Common myeloid progenitor, CD34-positive (primary cell): ENCODE measurements at regions not wholly inside any gene's neighbourhood (a gene's known extent, or its start where the extent isn't known, plus 50 kb on each side); places are given as distances from the start of the nearest gene placed in this dataset.

Source experiments
- CTCF ChIA-PET: fragments of 350-600 bp; sonication (Branson Sonifier 250); formaldehyde crosslinking; loops from one replicate; lab custom pipeline; 2021; ENCODE audit warnings: antibody characterized with exemption; lab: Charles Lee
- POLR2A ChIA-PET: fragments of 350-600 bp; sonication (Branson Sonifier 250); formaldehyde crosslinking; loops from one replicate; lab custom pipeline; 2021; ENCODE audit warnings: antibody characterized with exemption; lab: Charles Lee
- DNase-seq, 3 donors: peaks; one replicate each; pipeline versions ENCODE4 v3.0.0 to v3.0.0-alpha.2; 2013
- H3K27ac ChIP-seq, 2 experiments: 1 replicate in 1 of 2; 2 replicates in 1 of 2; pipeline ENCODE4 v1.7.0; 2013; ENCODE audit warnings: inconsistent platforms in 2 of 2, low read length in 2 of 2, mild to moderate bottlenecking in 2 of 2, low read depth in 1 of 2, moderate library complexity in 1 of 2; ENCODE audit not compliant: severe bottlenecking in 2 of 2, insufficient read depth in 1 of 2, poor library complexity in 1 of 2
- H3K27me3 ChIP-seq, 5 experiments: replicated peaks in 2 of 5; 1 replicate in 3 of 5; 2 replicates in 2 of 5; pipeline versions ENCODE4 v1.6.1 to v1.7.0; 2013; ENCODE audit warnings: low read length in 4 of 5, mild to moderate bottlenecking in 2 of 5, moderate library complexity in 2 of 5, inconsistent platforms in 1 of 5; ENCODE audit not compliant: insufficient read depth in 5 of 5, control insufficient read depth in 4 of 5
- H3K36me3 ChIP-seq, 4 experiments: 1 replicate in 2 of 4; 2 replicates in 2 of 4; pipeline versions ENCODE4 v1.6.1 to v1.7.0; 2013; ENCODE audit warnings: low read length in 3 of 4, control low read depth in 1 of 4, mild to moderate bottlenecking in 1 of 4; ENCODE audit not compliant: control insufficient read depth in 4 of 4, insufficient read depth in 4 of 4
- H3K4me1 ChIP-seq, 4 experiments: 1 replicate in 3 of 4; 2 replicates in 1 of 4; pipeline versions ENCODE4 v1.6.1 to v1.7.1; 2013; ENCODE audit warnings: low read length in 3 of 4, mild to moderate bottlenecking in 3 of 4, control low read depth in 1 of 4, inconsistent platforms in 1 of 4, moderate library complexity in 1 of 4; ENCODE audit not compliant: control insufficient read depth in 4 of 4, insufficient read depth in 4 of 4; ENCODE audit errors: control extremely low read depth in 1 of 4
- H3K4me3 ChIP-seq, 7 experiments: 1 replicate in 4 of 7; 2 replicates in 3 of 7; pipeline versions ENCODE4 v1.5.1 to v1.7.0; 2013; ENCODE audit warnings: mild to moderate bottlenecking in 7 of 7, low read length in 6 of 7, moderate library complexity in 6 of 7, inconsistent platforms in 2 of 7, low read depth in 2 of 7, control low read depth in 1 of 7; ENCODE audit not compliant: insufficient read depth in 4 of 7, control insufficient read depth in 1 of 7; ENCODE audit errors: extremely low read depth in 1 of 7
- H3K9me3 ChIP-seq, 5 experiments: 1 replicate in 4 of 5; 2 replicates in 1 of 5; pipeline versions ENCODE4 v1.6.1 to v1.7.1; 2013; ENCODE audit warnings: low read length in 4 of 5, mild to moderate bottlenecking in 2 of 5, inconsistent platforms in 1 of 5, low read depth in 1 of 5, moderate library complexity in 1 of 5; ENCODE audit not compliant: control insufficient read depth in 4 of 5, insufficient read depth in 2 of 5; ENCODE audit errors: control extremely low read depth in 1 of 5
- WGBS: methylation state at CpG from one replicate; pipeline ENCODE4 v1.1.5; 2013; ENCODE audit not compliant: insufficient coverage; 5-methylcytosine and 5-hydroxymethylcytosine counted together

GRCh38 chr1:38329644-38330043, 283.1 kb upstream of the POU3F1 start:
- DNase-seq = no peak
- Histone ChIP-seq H3K36me3 (no peaks in the 10 kb centered on the region), H3K4me3 (no peak overlapping the region), H3K4me1 (no peaks in the 10 kb centered on the region), H3K27me3 (peaks cover 0 to 40% (median 8%) of the 10 kb centered on the region in 5 experiments), H3K27ac (no peak overlapping the region), H3K9me3 (peaks cover 0 to 5% (median 0%) of the 10 kb centered on the region in 5 experiments)
- 100% methylated on average over 1 of the region's 2 CpGs for WGBS
- ChIA-PET POLR2A (no interaction called here), CTCF (no interaction called here)

GRCh38 chr1:38328278-38329035, 281.9 kb upstream of the POU3F1 start:
- ChIA-PET CTCF (no interaction called here), POLR2A (no interaction called here)
- no peak overlapping the region for H3K27ac ChIP-seq
- WGBS = 85% methylated on average over 8 of the region's 10 CpGs
- H3K4me3 ChIP-seq = no peak overlapping the region
- no peak for DNase-seq
- H3K4me1 ChIP-seq = no peaks in the 10 kb centered on the region
- H3K36me3 ChIP-seq = no peaks in the 10 kb centered on the region
- peaks cover 0 to 8% (median 0%) of the 10 kb centered on the region in 5 experiments for H3K9me3 ChIP-seq
- peaks cover 0 to 29% (median 8%) of the 10 kb centered on the region in 5 experiments for H3K27me3 ChIP-seq

GRCh38 chr1:38327559-38327973, 281.0 kb upstream of the POU3F1 start:
- POLR2A ChIA-PET = no interaction called here
- Histone ChIP-seq H3K27ac (no peak overlapping the region), H3K4me1 (no peaks in the 10 kb centered on the region), H3K36me3 (no peaks in the 10 kb centered on the region), H3K27me3 (peaks cover under 1 to 32% (median 8%) of the 10 kb centered on the region in 5 experiments), H3K4me3 (no peak overlapping the region), H3K9me3 (peaks cover 0 to 8% (median 0%) of the 10 kb centered on the region in 5 experiments)
- WGBS = 72% methylated on average over 2 of the region's 2 CpGs
- DNase-seq = no peak
- CTCF ChIA-PET = no interaction called here

GRCh38 chr1:38326856-38327255, 280.3 kb upstream of the POU3F1 start:
- DNase-seq = no peak
- Histone ChIP-seq H3K36me3 (no peaks in the 10 kb centered on the region), H3K4me1 (no peaks in the 10 kb centered on the region), H3K9me3 (peaks cover 0 to 8% (median 0%) of the 10 kb centered on the region in 5 experiments), H3K27me3 (peaks cover 2 to 29% (median 8%) of the 10 kb centered on the region in 5 experiments), H3K27ac (no peak overlapping the region), H3K4me3 (no peak overlapping the region)
- POLR2A ChIA-PET = no interaction called here
- 94% methylated on average over 6 of the region's 9 CpGs for WGBS
- CTCF ChIA-PET = no interaction called here

GRCh38 chr1:38326135-38326534, 279.5 kb upstream of the POU3F1 start:
- Histone ChIP-seq H3K36me3 (no peaks in the 10 kb centered on the region), H3K27me3 (peaks cover 2 to 25% (median 8%) of the 10 kb centered on the region in 5 experiments), H3K27ac (no peak overlapping the region), H3K4me1 (no peaks in the 10 kb centered on the region), H3K9me3 (peaks cover 0 to 8% (median 0%) of the 10 kb centered on the region in 5 experiments), H3K4me3 (no peak overlapping the region)
- CTCF ChIA-PET = no interaction called here
- WGBS = no CpG with 5 or more reads among the region's 3 CpGs
- no peak for DNase-seq
- POLR2A ChIA-PET = no interaction called here

- no peak for DNase-seq
- Histone ChIP-seq H3K27me3 (peaks cover 0 to 24% (median 0%) of the 10 kb centered on the region in 5 experiments), H3K27ac (no peak overlapping the region), H3K36me3 (no peaks in the 10 kb centered on the region), H3K9me3 (peaks cover 0 to 8% (median 2%) of the 10 kb centered on the region in 5 experiments), H3K4me1 (no peaks in the 10 kb centered on the region), H3K4me3 (no peak overlapping the region)
- no CpG with 5 or more reads among the region's 2 CpGs for WGBS
- POLR2A ChIA-PET = interaction anchor here (0.6 kb wide), 1 partner anchor 213 kb away, joined by 4 read pairs; no protein-coding TSS in a partner anchor
- CTCF ChIA-PET = no interaction called here
Measured at GRCh38 chr1:38312753-38313152, 266.2 kb upstream of the POU3F1 start.

GRCh38 chr1:38310079-38310478, 263.5 kb upstream of the POU3F1 start:
- POLR2A ChIA-PET = no interaction called here
- peaks cover 0 to 30% (median 7%) of the 10 kb centered on the region in 5 experiments for H3K27me3 ChIP-seq
- peaks cover 0 to 8% (median 2%) of the 10 kb centered on the region in 5 experiments for H3K9me3 ChIP-seq
- H3K36me3 ChIP-seq = no peaks in the 10 kb centered on the region
- no peaks in the 10 kb centered on the region for H3K4me1 ChIP-seq
- H3K4me3 ChIP-seq = no peak overlapping the region
- DNase-seq = no peak
- CTCF ChIA-PET = no interaction called here
- no CpG with 5 or more reads among the region's 1 CpG for WGBS
- no peak overlapping the region for H3K27ac ChIP-seq
